GM12874 (cell line): ENCODE measurements at regions not wholly inside any gene's neighbourhood (a gene's known extent, or its start where the extent isn't known, plus 50 kb on each side); places are given as distances from the start of the nearest gene placed in this dataset.

ENCODE experiments used
- CTCF ChIP-seq: IDR thresholded peaks from 2 replicates; pipeline ENCODE4 v1.5.1; 2011; ENCODE audit warnings: low read depth, mild to moderate bottlenecking, control low read depth, low read length, moderate library complexity; ENCODE audit not compliant: insufficient read depth

- TF ChIP-seq CTCF, result no peak
Measured at GRCh38 chr2:65916177-65916576, 483.8 kb upstream of the SPRED2 start.

GRCh38 chr2:65915273-65915672, 482.9 kb upstream of the SPRED2 start:
- no peak for TF ChIP-seq CTCF

- TF ChIP-seq CTCF, result no peak
Measured at GRCh38 chr2:65914244-65914786, 481.9 kb upstream of the SPRED2 start.

- no peak for TF ChIP-seq CTCF
Measured at GRCh38 chr2:65913813-65914212, 481.4 kb upstream of the SPRED2 start.

GRCh38 chr2:65901756-65902155, 469.4 kb upstream of the SPRED2 start:
- TF ChIP-seq CTCF, result no peak

GRCh38 chr2:65896446-65896845, 464.0 kb upstream of the SPRED2 start:
- no peak for TF ChIP-seq CTCF

GRCh38 chr2:65885266-65885665, 452.9 kb upstream of the SPRED2 start:
- TF ChIP-seq CTCF, result no peak

GRCh38 chr2:65881592-65881991, 449.2 kb upstream of the SPRED2 start:
- no peak for TF ChIP-seq CTCF
